Aorta (tissue), 5 donors: ENCODE measurements at regions not wholly inside any gene's neighbourhood (a gene's known extent, or its start where the extent isn't known, plus 50 kb on each side); places are given as distances from the start of the nearest gene placed in this dataset.

Source experiments
- ATAC-seq: fragments of 200-7000 bp; cut with Tn5 transposase; one replicate; pipeline ENCODE4 v1.9.1; 2022; ENCODE audit warnings: moderate library complexity; ENCODE audit not compliant: low FRiP score
- DNase-seq, 2 donors: peaks; one replicate each; pipeline ENCODE4 v3.0.0-alpha.2; 2020
- H3K27ac ChIP-seq, 2 donors: one replicate each; pipeline ENCODE4 v1.5.1; 2013; ENCODE audit warnings: low read length in 2 of 2, mild to moderate bottlenecking in 2 of 2, moderate library complexity in 2 of 2, control low read depth in 1 of 2, inconsistent platforms in 1 of 2, low read depth in 1 of 2
- H3K27me3 ChIP-seq, 2 donors: one replicate each; pipeline ENCODE4 v1.6.1; 2013; ENCODE audit warnings: control low read depth in 1 of 2, low read length in 1 of 2, mild to moderate bottlenecking in 1 of 2, moderate library complexity in 1 of 2; ENCODE audit not compliant: insufficient read depth in 2 of 2, control insufficient read depth in 1 of 2
- H3K36me3 ChIP-seq, 2 donors: one replicate each; pipeline ENCODE4 v1.6.1; 2013; ENCODE audit warnings: control low read depth in 1 of 2, low read length in 1 of 2, mild to moderate bottlenecking in 1 of 2; ENCODE audit not compliant: insufficient read depth in 2 of 2, control insufficient read depth in 1 of 2
- H3K4me1 ChIP-seq, 2 donors: one replicate each; pipeline ENCODE4 v1.6.1; 2013; ENCODE audit warnings: low read length in 2 of 2, control low read depth in 1 of 2, mild to moderate bottlenecking in 1 of 2, moderate library complexity in 1 of 2; ENCODE audit not compliant: insufficient read depth in 2 of 2, control insufficient read depth in 1 of 2
- H3K4me3 ChIP-seq, 2 donors: one replicate each; pipeline ENCODE4 v1.5.1; 2013; ENCODE audit warnings: low read length in 2 of 2, control low read depth in 1 of 2, mild to moderate bottlenecking in 1 of 2
- H3K9me3 ChIP-seq: one replicate; pipeline ENCODE4 v1.6.1; 2013; ENCODE audit warnings: mild to moderate bottlenecking, low read length; ENCODE audit not compliant: control insufficient read depth
- WGBS, 2 donors: extraction: QIAGEN DNeasy Blood & Tissue Kit; methylation state at CpG; one replicate each; pipeline ENCODE4 v1.1.7; 2013; 5-methylcytosine and 5-hydroxymethylcytosine counted together
- intact Hi-C, 2 donors: fragments of 100-400 bp; cut with DNase I; formaldehyde crosslinking; loops; one replicate each; pipeline versions ENCODE4 v1.14.2 to v1.15.0; 2022
- donor health status: healthy with polysubstance abuse.
- donor health status: Bipolar disorder and iron deficiency.
- donor health status: DM: no; HTN: no; CAD: no.
- donor health status: DM: no; HTN: no; CAD: no.
- donor health status: DM: yes; HTN: yes; CAD: no.

- DNase-seq (no peak), ATAC-seq (no peak)
- Histone ChIP-seq H3K27ac (no peak overlapping the region), H3K4me1 (no peaks in the 10 kb centered on the region), H3K4me3 (no peak overlapping the region), H3K9me3 (no peaks in the 10 kb centered on the region), H3K36me3 (no peaks in the 10 kb centered on the region), H3K27me3 (no peaks in the 10 kb centered on the region)
- 79 to 89% methylated on average over 2 of the region's 2 CpGs for WGBS, 2 donors
- intact Hi-C loops = no loop called here
These were observed 81.5 kb upstream of the GNAI1 start for GRCh38 chr7:80053124-80053523.

GRCh38 chr7:80047856-80048459, 86.7 kb upstream of the GNAI1 start:
- ATAC-seq (no peak), DNase-seq (no peak)
- Histone ChIP-seq H3K27me3 (peaks cover 0 to 3% of the 10 kb centered on the region in 2 donors), H3K9me3 (peaks cover 3% of the 10 kb centered on the region), H3K27ac (no peak overlapping the region), H3K4me3 (no peak overlapping the region), H3K36me3 (no peaks in the 10 kb centered on the region), H3K4me1 (no peaks in the 10 kb centered on the region)
- intact Hi-C loops = no loop called here
- WGBS, 2 donors = 49 to 53% methylated on average over 1 of the region's 1 CpG

GRCh38 chr7:80047032-80047431, 87.6 kb upstream of the GNAI1 start:
- Histone ChIP-seq H3K9me3 (peaks cover 3% of the 10 kb centered on the region), H3K36me3 (no peaks in the 10 kb centered on the region), H3K27me3 (peaks cover 0 to 3% of the 10 kb centered on the region in 2 donors), H3K27ac (no peak overlapping the region), H3K4me3 (no peak overlapping the region), H3K4me1 (no peaks in the 10 kb centered on the region)
- DNase-seq (no peak), ATAC-seq (no peak)
- intact Hi-C loops = no loop called here
- WGBS, 2 donors = 74 to 77% methylated on average over 1 of the region's 1 CpG

- no peak for ATAC-seq
- 93 to 95% methylated on average over 4 of the region's 4 CpGs for whole genome bisulfite sequencing, 2 donors
- intact Hi-C loops = no loop called here
These were observed 89.8 kb upstream of the GNAI1 start for GRCh38 chr7:80044796-80045195.

DNA sequence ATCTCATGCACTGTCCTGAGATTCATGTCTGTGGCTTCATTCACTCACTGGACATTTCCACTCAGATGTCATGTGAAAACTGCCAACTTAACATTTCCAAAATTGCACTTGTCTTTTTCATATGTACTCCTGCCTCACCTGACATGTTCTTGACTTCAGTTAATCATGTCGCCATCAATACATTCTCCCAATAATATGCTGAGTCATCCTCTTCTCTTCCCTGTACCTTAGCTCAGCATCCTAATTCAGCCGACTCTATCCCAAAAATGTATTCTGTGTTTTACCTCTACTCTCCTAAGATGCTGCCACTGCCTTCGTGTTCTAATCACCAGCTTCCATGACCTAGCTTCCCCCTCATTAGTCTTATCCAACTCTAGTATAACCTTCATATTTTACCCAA, 93.9 kb upstream of the GNAI1 start:
- 60 to 90% methylated on average over 3 of the region's 3 CpGs for WGBS, 2 donors
- H3K9me3 ChIP-seq = peaks cover 3% of the 10 kb centered on the region
- ATAC-seq = no peak
- intact Hi-C loops = no loop called here
- no peaks in the 10 kb centered on the region for H3K36me3 ChIP-seq
- H3K4me3 ChIP-seq = no peak overlapping the region
- DNase-seq = no peak
- peaks cover 0 to 3% of the 10 kb centered on the region in 2 donors for H3K27me3 ChIP-seq
- H3K27ac ChIP-seq = no peak overlapping the region
- no peaks in the 10 kb centered on the region for H3K4me1 ChIP-seq

More at GRCh38 chr7:80044796-80045195, 89.8 kb upstream of the GNAI1 start:
- DNase-seq = no peak
- Histone ChIP-seq H3K27me3 (peaks cover 0 to 3% of the 10 kb centered on the region in 2 donors), H3K36me3 (no peaks in the 10 kb centered on the region), H3K4me3 (no peak overlapping the region), H3K4me1 (no peaks in the 10 kb centered on the region), H3K9me3 (peaks cover 3% of the 10 kb centered on the region), H3K27ac (no peak overlapping the region)

- Histone ChIP-seq H3K27me3 (peaks cover 0 to 3% of the 10 kb centered on the region in 2 donors), H3K4me3 (no peak overlapping the region), H3K4me1 (no peaks in the 10 kb centered on the region), H3K27ac (no peak overlapping the region), H3K9me3 (peaks cover 3% of the 10 kb centered on the region), H3K36me3 (no peaks in the 10 kb centered on the region)
- DNase-seq (no peak), ATAC-seq (no peak)
- 77 to 82% methylated on average over 2 of the region's 2 CpGs for WGBS, 2 donors
- intact Hi-C loops = no loop called here
These were observed 94.3 kb upstream of the GNAI1 start for GRCh38 chr7:80040335-80040734.

DNA sequence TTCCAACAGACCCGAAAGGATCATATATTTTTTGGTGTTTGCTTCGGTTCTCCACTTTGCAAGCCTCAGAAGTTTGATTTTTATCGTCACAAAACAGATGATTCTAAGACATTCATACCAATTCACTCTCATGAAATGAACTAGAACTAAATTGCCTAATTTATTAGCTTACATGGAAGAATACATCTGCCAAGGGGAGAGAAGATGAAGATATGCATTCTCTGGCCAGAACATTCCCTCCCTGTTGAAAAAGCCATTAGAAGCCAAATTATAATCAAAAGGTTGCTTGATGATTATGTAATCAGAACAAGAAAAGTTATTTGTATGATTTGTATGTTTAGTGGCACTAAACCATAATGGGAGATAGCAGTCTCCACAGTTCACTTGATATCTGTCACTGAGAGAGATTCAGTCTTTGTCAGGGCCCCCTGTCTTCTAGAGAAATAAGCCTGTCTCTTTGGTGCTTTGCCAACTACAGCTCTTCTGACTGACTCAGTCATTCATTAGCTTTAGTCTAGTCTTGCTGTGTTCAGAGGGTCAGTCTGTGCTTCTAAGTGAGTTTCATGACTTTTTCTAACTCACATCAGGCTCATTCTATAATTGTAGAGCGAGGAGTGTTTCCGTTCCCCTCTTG, 95.3 kb upstream of the GNAI1 start:
- WGBS, 2 donors = 61 to 65% methylated on average over 5 of the region's 5 CpGs
- H3K4me1 ChIP-seq = no peaks in the 10 kb centered on the region
- H3K36me3 ChIP-seq = no peaks in the 10 kb centered on the region
- intact Hi-C loops = no loop called here
- H3K9me3 ChIP-seq = peaks cover under 1% of the 10 kb centered on the region
- H3K27me3 ChIP-seq = peaks cover 0 to under 1% of the 10 kb centered on the region in 2 donors
- H3K4me3 ChIP-seq = no peak overlapping the region
- H3K27ac ChIP-seq = no peak overlapping the region
- no peak for DNase-seq
- no peak for ATAC-seq

- Histone ChIP-seq H3K9me3 (no peaks in the 10 kb centered on the region), H3K36me3 (no peaks in the 10 kb centered on the region), H3K27ac (no peak overlapping the region), H3K4me3 (no peak overlapping the region), H3K27me3 (no peaks in the 10 kb centered on the region), H3K4me1 (no peaks in the 10 kb centered on the region)
- no peak for ATAC-seq
- intact Hi-C loops = no loop called here
- WGBS, 2 donors = 58 to 70% methylated on average over 2 of the region's 2 CpGs
- no peak for DNase-seq
These were observed 96.9 kb upstream of the GNAI1 start for GRCh38 chr7:80037689-80038088.

DNA sequence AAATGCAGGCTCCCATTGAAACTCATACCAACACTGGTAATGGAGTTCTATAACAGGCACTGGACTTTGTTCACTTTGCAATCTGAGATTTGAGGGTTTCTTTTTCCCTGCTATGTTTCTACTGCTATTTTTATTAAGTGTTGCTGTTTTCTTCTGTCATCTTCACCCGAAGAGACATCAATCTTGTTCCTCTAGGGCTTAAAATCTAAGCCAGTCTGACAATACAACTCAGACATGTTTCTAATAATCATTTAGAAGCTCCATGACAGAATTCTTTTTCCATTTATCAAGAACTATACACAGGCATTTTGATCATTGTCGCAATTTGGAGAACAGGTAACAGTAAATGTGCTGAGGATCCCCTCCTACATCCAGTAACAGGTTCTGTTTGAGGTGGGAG, 98.5 kb upstream of the GNAI1 start:
- no peaks in the 10 kb centered on the region for H3K36me3 ChIP-seq
- intact Hi-C loops = no loop called here
- no peaks in the 10 kb centered on the region for H3K4me1 ChIP-seq
- no peak overlapping the region for H3K4me3 ChIP-seq
- no peak for DNase-seq
- H3K27ac ChIP-seq = no peak overlapping the region
- WGBS, 2 donors = 34 to 45% methylated on average over 2 of the region's 2 CpGs
- ATAC-seq = no peak
- no peaks in the 10 kb centered on the region for H3K9me3 ChIP-seq
- H3K27me3 ChIP-seq = no peaks in the 10 kb centered on the region
